OCI-LY1 (cell line): ENCODE measurements at regions not wholly inside any gene's neighbourhood (a gene's known extent, or its start where the extent isn't known, plus 50 kb on each side); places are given as distances from the start of the nearest gene placed in this dataset.

Source experiments
- EZH2 ChIP-seq: fragments of 200-600 bp; sonication (generic), shearing (Covaris generic); IDR thresholded peaks from 2 replicates; pipeline ENCODE4 v1.8.0; 2017; ENCODE audit warnings: borderline replicate concordance, mixed run types, mild to moderate bottlenecking, antibody characterized with exemption, low read length, moderate library complexity, mixed read lengths
- TF ChIP-seq, protein P1 (sequence below): fragments of 200-600 bp; sonication (generic), shearing (Covaris generic); IDR thresholded peaks from 2 replicates; pipeline ENCODE4 v1.5.1; 2017; ENCODE audit warnings: mild to moderate bottlenecking, antibody characterized with exemption, low read length, moderate library complexity, mixed read lengths

- TF ChIP-seq, protein P1, sequence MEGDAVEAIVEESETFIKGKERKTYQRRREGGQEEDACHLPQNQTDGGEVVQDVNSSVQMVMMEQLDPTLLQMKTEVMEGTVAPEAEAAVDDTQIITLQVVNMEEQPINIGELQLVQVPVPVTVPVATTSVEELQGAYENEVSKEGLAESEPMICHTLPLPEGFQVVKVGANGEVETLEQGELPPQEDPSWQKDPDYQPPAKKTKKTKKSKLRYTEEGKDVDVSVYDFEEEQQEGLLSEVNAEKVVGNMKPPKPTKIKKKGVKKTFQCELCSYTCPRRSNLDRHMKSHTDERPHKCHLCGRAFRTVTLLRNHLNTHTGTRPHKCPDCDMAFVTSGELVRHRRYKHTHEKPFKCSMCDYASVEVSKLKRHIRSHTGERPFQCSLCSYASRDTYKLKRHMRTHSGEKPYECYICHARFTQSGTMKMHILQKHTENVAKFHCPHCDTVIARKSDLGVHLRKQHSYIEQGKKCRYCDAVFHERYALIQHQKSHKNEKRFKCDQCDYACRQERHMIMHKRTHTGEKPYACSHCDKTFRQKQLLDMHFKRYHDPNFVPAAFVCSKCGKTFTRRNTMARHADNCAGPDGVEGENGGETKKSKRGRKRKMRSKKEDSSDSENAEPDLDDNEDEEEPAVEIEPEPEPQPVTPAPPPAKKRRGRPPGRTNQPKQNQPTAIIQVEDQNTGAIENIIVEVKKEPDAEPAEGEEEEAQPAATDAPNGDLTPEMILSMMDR: no peak
- no peak for TF ChIP-seq EZH2
These were observed 222.1 kb upstream of the SNX7 start for GRCh38 chr1:98439471-98439870.
